Heart right ventricle (tissue), 16 donors: ENCODE measurements at regions not wholly inside any gene's neighbourhood (a gene's known extent, or its start where the extent isn't known, plus 50 kb on each side); places are given as distances from the start of the nearest gene placed in this dataset.

Experiments
- ATAC-seq, 8 donors: fragments of 200-7000 bp; cut with Tn5 transposase; one replicate each; pipeline ENCODE4 v1.9.1; 2020; ENCODE audit warnings: mild to moderate bottlenecking in 8 of 8, moderate library complexity in 8 of 8, moderate number of reproducible peaks in 1 of 8
- DNase-seq, 2 donors: peaks; one replicate each; pipeline ENCODE4 v3.0.0-alpha.2; 2020
- H3K27ac ChIP-seq, 10 donors: fragments of 200-600 bp; sonication (generic) in 2 of 10; one replicate each; pipeline versions ENCODE4 v1.5.0 to v1.8.0; 2020 to 2022; ENCODE audit warnings: mild to moderate bottlenecking in 3 of 10
- H3K27me3 ChIP-seq, 7 donors: fragments of 200-600 bp; one replicate each; pipeline ENCODE4 v1.8.0; 2021 to 2022; ENCODE audit warnings: mild to moderate bottlenecking in 2 of 7
- H3K36me3 ChIP-seq, 9 donors: fragments of 200-600 bp; sonication (generic) in 1 of 9; one replicate each; pipeline versions ENCODE4 v1.5.0 to v1.8.0; 2020 to 2022; ENCODE audit warnings: mild to moderate bottlenecking in 2 of 9
- H3K4me1 ChIP-seq, 9 donors: fragments of 200-600 bp; sonication (generic) in 1 of 9; one replicate each; pipeline versions ENCODE4 v1.5.0 to v1.8.0; 2020 to 2022; ENCODE audit warnings: mild to moderate bottlenecking in 4 of 9
- H3K4me3 ChIP-seq, 10 donors: fragments of 200-600 bp; sonication (generic) in 2 of 10; one replicate each; pipeline versions ENCODE4 v1.5.0 to v1.8.0; 2020 to 2022; ENCODE audit warnings: mild to moderate bottlenecking in 7 of 10, moderate library complexity in 2 of 10
- H3K9me3 ChIP-seq, 11 donors: fragments of 200-600 bp in 10 of 11; sonication (generic) in 2 of 11; one replicate each; pipeline versions ENCODE4 v1.5.0 to v1.8.0; 2013 to 2022; ENCODE audit warnings: mild to moderate bottlenecking in 2 of 11, control low read depth in 1 of 11, moderate library complexity in 1 of 11
- CTCF ChIP-seq, 9 donors: fragments of 200-600 bp; sonication (generic) in 2 of 9; IDR thresholded peaks; one replicate each; pipeline versions ENCODE4 v1.5.0 to v1.8.0; 2021 to 2022; ENCODE audit warnings: antibody characterized with exemption in 9 of 9, mild to moderate bottlenecking in 5 of 9, moderate library complexity in 1 of 9
- WGBS, 2 donors: extraction: QIAGEN DNeasy Blood & Tissue Kit; methylation state at CpG; one replicate each; pipeline ENCODE4 v1.1.7; 2013; ENCODE audit warnings: inconsistent platforms in 1 of 2; 5-methylcytosine and 5-hydroxymethylcytosine counted together
- intact Hi-C, 10 donors: fragments of 100-400 bp; cut with DNase I; formaldehyde crosslinking; loops; one replicate each; pipeline versions ENCODE4 v1.11.1 to v1.14.2; 2022
- donor health status: Arrhythmogenic right ventricular cardiomyopathy.
- donor health status: ischemic (EF 13 %, LVEDD 7.1; RV severe dilation, severe dysfunction).
- donor health status: healthy with polysubstance abuse.
- donor health status: DM: no; HTN: yes; CAD: no.
- donor health status: DM: no; HTN: no; CAD: no.
- donor health status: ischemic (EF 25% LVEDD 6.9; RV normal size, moderate dysfunction).
- donor health status: ischemic (EF 25% LVEDD 5.7; RV mildly dilated, moderate dysfunction).
- donor health status: healthy.
- donor health status: DM: yes; HTN: yes; CAD: no.
- donor health status: Ischemic cardiomyopathy.
- donor health status: ischemic (EF 35%, LVEDD 5.7; RV mildly dilated, moderate dysfunction).
- donor health status: nonischemic (EF 11% LVEDD 7.7; RV severe dilation, severe dysfunction).
- donor health status: DM: yes; HTN: yes; CAD: no.
- donor health status: PGD.
- donor health status: ischemic (EF 29% LVEDD 5.4; RV normal size, mild dysfunction).
- donor health status: nonischemic (EF 23%, LVEDD 6.1; RV moderate dilation, normal function).

DNA sequence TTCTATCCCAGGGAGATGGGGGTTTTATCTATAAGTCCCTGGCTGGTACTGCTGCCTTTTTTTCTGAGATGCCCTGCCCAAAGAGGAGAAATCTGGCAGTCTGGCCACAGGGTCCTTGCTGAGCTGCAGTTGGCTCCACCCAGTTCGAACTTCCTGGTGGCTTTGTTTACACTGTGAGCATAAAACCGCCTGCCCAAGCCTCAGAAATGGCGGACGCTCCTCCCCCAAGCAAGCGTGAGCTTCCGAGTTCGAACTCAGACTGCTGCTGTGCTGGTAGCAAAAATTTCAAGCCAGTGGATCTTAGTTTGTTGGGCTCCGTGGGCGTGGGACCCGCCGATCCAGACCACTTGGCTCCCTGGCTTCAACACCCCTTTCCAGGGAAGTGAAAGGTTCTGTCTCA is 126.8 kb upstream of the SUCLG2 start:
- no peak overlapping the region for H3K27ac ChIP-seq
- ATAC-seq (no peak), DNase-seq (no peak)
- H3K9me3 ChIP-seq, result peaks cover 0 to 46% (median 11%) of the 10 kb centered on the region in 11 donors
- no peak overlapping the region for H3K4me3 ChIP-seq
- WGBS, 2 donors, result 86 to 93% methylated on average over 11 of the region's 11 CpGs
- H3K36me3 ChIP-seq, result no peaks in the 10 kb centered on the region
- H3K4me1 ChIP-seq, result no peaks in the 10 kb centered on the region
- no peak for TF ChIP-seq CTCF (IDR thresholded peaks at IDR 0.05)
- H3K27me3 ChIP-seq, result no peaks in the 10 kb centered on the region
- intact Hi-C loops, result loop anchor here in 3 of 10 donors (10.0 kb wide), 1 partner anchor 396 kb away; no protein-coding TSS in a partner anchor

GRCh38 chr3:67774676-67775075 is 120.3 kb upstream of the SUCLG2 start:
- no peaks in the 10 kb centered on the region for H3K36me3 ChIP-seq
- H3K27ac ChIP-seq, result no peak overlapping the region
- intact Hi-C loops, result no loop called here
- no peak for TF ChIP-seq CTCF (IDR thresholded peaks at IDR 0.05)
- peaks cover 0 to 51% (median 11%) of the 10 kb centered on the region in 11 donors for H3K9me3 ChIP-seq
- no peaks in the 10 kb centered on the region for H3K4me1 ChIP-seq
- DNase-seq (no peak), ATAC-seq (no peak)
- WGBS, 2 donors, result 89 to 91% methylated on average over 7 of the region's 7 CpGs
- no peak overlapping the region for H3K4me3 ChIP-seq
- no peaks in the 10 kb centered on the region for H3K27me3 ChIP-seq

DNA sequence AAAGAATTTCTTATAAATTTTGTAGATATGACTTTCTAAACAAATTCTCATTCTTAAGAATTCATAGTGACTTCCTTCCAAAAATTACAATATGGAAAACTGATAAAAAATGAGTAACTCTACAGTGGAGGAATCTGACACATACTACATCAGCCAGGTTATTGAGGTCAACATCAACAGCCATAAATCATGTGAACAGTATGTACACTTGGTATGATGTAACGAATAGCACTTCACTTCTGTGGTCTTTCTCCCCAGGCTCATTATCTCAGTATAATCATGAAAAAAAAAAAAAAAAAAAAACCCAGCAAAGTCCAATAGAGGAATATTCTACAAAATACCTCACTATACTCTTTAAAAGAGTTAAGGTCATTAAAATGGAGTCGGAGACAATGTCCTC is 111.2 kb upstream of the SUCLG2 start:
- Histone ChIP-seq H3K4me1 (no peaks in the 10 kb centered on the region), H3K9me3 (peaks cover 0 to 45% (median 3%) of the 10 kb centered on the region in 11 donors), H3K36me3 (no peaks in the 10 kb centered on the region), H3K4me3 (no peak overlapping the region), H3K27me3 (no peaks in the 10 kb centered on the region), H3K27ac (no peak overlapping the region)
- WGBS, 2 donors, result 83 to 90% methylated on average over 2 of the region's 2 CpGs
- no peak for DNase-seq
- no peak for TF ChIP-seq CTCF (IDR thresholded peaks at IDR 0.05)
- intact Hi-C loops, result no loop called here
- no peak for ATAC-seq

DNA sequence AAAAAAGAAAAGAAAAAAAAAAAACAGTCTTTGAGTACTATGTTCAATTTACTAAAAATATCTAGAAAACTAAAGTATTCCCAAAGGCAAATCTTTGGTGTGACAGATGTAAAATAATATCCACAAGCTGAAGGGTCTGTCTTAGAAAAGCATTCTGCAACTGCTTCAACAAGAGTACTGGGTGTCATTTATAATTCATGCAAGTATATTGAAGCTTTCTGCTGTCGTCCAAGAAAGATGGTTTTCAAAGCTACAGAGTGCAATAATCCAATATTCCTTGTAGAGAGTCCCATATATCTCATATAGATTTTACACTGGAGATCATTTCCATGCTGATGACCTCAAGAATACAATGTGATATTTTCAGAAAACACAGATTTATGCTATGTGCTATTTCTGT is 90.9 kb upstream of the SUCLG2 start:
- H3K4me3 ChIP-seq, result no peak overlapping the region

More for the DNA sequence above, 90.9 kb upstream of the SUCLG2 start:
- Histone ChIP-seq H3K27ac (no peak overlapping the region), H3K4me1 (no peaks in the 10 kb centered on the region), H3K36me3 (peaks cover 0 to 22% (median 0%) of the 10 kb centered on the region in 9 donors), H3K9me3 (peaks cover 0 to 21% (median 0%) of the 10 kb centered on the region in 11 donors), H3K27me3 (no peaks in the 10 kb centered on the region)
- no peak for TF ChIP-seq CTCF (IDR thresholded peaks at IDR 0.05)
- WGBS, 2 donors, result 70 to 73% methylated on average over 1 of the region's 1 CpG
- intact Hi-C loops, result no loop called here
- no peak for DNase-seq
- ATAC-seq, result no peak
